HEK293 (cell line): ENCODE measurements at regions not wholly inside any gene's neighbourhood (a gene's known extent, or its start where the extent isn't known, plus 50 kb on each side); places are given as distances from the start of the nearest gene placed in this dataset.

Experiments used
- GLI4 ChIP-seq: fragments of 450-650 bp; formaldehyde crosslinking; IDR thresholded peaks from 2 replicates; pipeline ENCODE4 v1.5.1; 2016; ENCODE audit warnings: missing biosample characterization, missing genetic modification characterization
- TCF7L2 ChIP-seq: IDR thresholded peaks from 2 replicates; pipeline ENCODE4 v1.6.1; 2011; ENCODE audit warnings: low read depth, mild to moderate bottlenecking, inconsistent platforms, low read length, moderate library complexity, borderline replicate concordance
- ZNF10 ChIP-seq: fragments of 450-650 bp; formaldehyde crosslinking; IDR thresholded peaks from 2 replicates; pipeline ENCODE4 v1.5.1; 2017; ENCODE audit warnings: missing biosample characterization, missing genetic modification characterization
- ZNF24 ChIP-seq: fragments of 450-650 bp; formaldehyde crosslinking; IDR thresholded peaks from 2 replicates; pipeline ENCODE4 v1.5.1; 2016; ENCODE audit warnings: missing biosample characterization, missing genetic modification characterization
- TF ChIP-seq, protein P1 (sequence below): fragments of 450-650 bp; formaldehyde crosslinking; IDR thresholded peaks from 2 replicates; pipeline ENCODE4 v1.5.1; 2016; ENCODE audit warnings: missing biosample characterization, missing genetic modification characterization
- TF ChIP-seq, protein P2 (sequence below): fragments of 450-650 bp; formaldehyde crosslinking; IDR thresholded peaks from 2 replicates; pipeline ENCODE4 v1.5.1; 2017; ENCODE audit warnings: missing biosample characterization, missing genetic modification characterization
- TF ChIP-seq, protein P3 (sequence below): fragments of 450-650 bp; IDR thresholded peaks from 2 replicates; pipeline ENCODE4 v1.5.1; 2018; ENCODE audit warnings: missing biosample characterization, mild to moderate bottlenecking, missing genetic modification characterization

DNA sequence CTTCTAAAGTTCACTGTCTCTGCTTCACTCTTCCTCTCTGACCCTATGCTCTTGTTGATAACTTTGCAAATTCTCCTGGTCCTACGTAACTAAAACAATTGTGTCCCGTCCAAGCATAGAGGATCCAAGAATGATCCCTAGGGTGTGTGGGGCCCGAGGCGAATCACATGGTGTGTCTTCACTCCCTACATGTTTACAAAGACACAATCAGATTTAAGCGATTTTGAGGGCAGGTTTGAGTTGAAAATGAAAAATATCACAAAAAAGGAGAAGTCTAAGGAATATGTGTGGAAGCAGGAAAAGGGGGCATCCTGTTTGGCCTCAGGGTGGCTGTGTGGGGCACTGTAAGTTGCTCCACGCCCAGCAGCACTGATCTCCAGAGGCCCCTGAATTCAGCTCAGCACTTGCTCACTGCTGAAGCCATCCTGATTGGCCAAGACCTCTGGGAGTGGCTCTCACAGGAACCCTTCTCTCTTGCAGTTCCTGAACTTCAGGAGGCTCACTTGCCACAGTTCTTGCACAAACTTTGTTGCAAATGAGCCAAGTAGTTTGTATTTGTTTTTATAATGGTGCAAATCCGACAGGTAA, 363.6 kb downstream of the ZNF521 start:
- TF ChIP-seq, protein P1, sequence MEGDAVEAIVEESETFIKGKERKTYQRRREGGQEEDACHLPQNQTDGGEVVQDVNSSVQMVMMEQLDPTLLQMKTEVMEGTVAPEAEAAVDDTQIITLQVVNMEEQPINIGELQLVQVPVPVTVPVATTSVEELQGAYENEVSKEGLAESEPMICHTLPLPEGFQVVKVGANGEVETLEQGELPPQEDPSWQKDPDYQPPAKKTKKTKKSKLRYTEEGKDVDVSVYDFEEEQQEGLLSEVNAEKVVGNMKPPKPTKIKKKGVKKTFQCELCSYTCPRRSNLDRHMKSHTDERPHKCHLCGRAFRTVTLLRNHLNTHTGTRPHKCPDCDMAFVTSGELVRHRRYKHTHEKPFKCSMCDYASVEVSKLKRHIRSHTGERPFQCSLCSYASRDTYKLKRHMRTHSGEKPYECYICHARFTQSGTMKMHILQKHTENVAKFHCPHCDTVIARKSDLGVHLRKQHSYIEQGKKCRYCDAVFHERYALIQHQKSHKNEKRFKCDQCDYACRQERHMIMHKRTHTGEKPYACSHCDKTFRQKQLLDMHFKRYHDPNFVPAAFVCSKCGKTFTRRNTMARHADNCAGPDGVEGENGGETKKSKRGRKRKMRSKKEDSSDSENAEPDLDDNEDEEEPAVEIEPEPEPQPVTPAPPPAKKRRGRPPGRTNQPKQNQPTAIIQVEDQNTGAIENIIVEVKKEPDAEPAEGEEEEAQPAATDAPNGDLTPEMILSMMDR (tag by site-specific recombination), result no peak
- TF ChIP-seq ZNF24 (tag by site-specific recombination), result no peak
- TF ChIP-seq GLI4 (tag by site-specific recombination), result no peak
- TF ChIP-seq, protein P2, sequence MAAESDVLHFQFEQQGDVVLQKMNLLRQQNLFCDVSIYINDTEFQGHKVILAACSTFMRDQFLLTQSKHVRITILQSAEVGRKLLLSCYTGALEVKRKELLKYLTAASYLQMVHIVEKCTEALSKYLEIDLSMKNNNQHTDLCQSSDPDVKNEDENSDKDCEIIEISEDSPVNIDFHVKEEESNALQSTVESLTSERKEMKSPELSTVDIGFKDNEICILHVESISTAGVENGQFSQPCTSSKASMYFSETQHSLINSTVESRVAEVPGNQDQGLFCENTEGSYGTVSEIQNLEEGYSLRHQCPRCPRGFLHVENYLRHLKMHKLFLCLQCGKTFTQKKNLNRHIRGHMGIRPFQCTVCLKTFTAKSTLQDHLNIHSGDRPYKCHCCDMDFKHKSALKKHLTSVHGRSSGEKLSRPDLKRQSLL (tag by site-specific recombination), result no peak
- TF ChIP-seq, protein P3, sequence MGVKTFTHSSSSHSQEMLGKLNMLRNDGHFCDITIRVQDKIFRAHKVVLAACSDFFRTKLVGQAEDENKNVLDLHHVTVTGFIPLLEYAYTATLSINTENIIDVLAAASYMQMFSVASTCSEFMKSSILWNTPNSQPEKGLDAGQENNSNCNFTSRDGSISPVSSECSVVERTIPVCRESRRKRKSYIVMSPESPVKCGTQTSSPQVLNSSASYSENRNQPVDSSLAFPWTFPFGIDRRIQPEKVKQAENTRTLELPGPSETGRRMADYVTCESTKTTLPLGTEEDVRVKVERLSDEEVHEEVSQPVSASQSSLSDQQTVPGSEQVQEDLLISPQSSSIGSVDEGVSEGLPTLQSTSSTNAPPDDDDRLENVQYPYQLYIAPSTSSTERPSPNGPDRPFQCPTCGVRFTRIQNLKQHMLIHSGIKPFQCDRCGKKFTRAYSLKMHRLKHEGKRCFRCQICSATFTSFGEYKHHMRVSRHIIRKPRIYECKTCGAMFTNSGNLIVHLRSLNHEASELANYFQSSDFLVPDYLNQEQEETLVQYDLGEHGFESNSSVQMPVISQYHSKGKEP, result no peak
- TF ChIP-seq ZNF10 (tag by site-specific recombination), result no peak
- TF ChIP-seq TCF7L2, result no peak
